Thyroid gland (tissue), 4 donors: ENCODE measurements at regions not wholly inside any gene's neighbourhood (a gene's known extent, or its start where the extent isn't known, plus 50 kb on each side); places are given as distances from the start of the nearest gene placed in this dataset.

Experiments
- CTCF ChIP-seq, 6 experiments: fragments of 200-600 bp in 3 of 6; fragments of 450-650 bp in 3 of 6; sonication (generic) in 3 of 6; IDR thresholded peaks; one replicate each; pipeline ENCODE4 v1.5.1; 2016 to 2019; ENCODE audit warnings: antibody characterized with exemption in 6 of 6, mild to moderate bottlenecking in 2 of 6, inconsistent platforms in 1 of 6, moderate library complexity in 1 of 6
- POLR2A ChIP-seq, 2 donors: fragments of 450-650 bp; IDR thresholded peaks; one replicate each; pipeline ENCODE4 v1.6.1; 2017; ENCODE audit warnings: antibody characterized with exemption in 2 of 2, mild to moderate bottlenecking in 2 of 2, moderate library complexity in 1 of 2

- no peak for TF ChIP-seq CTCF (IDR thresholded peaks at IDR 0.05)
- TF ChIP-seq POLR2A (IDR thresholded peaks at IDR 0.05): no peak
Measured at GRCh38 chr4:112840619-112841018, 203.7 kb downstream of the LARP7 start.
